DND-41 (cell line): ENCODE measurements at regions not wholly inside any gene's neighbourhood (a gene's known extent, or its start where the extent isn't known, plus 50 kb on each side); places are given as distances from the start of the nearest gene placed in this dataset.

Experiments
- CTCF ChIP-seq: IDR thresholded peaks from 2 replicates; pipeline ENCODE4 v1.5.1; 2012; ENCODE audit warnings: borderline replicate concordance, low read length, moderate library complexity, mild to moderate bottlenecking; ENCODE audit not compliant: poor library complexity, severe bottlenecking; ENCODE audit errors: extremely low read depth
- EZH2 ChIP-seq: IDR thresholded peaks from 3 replicates; pipeline ENCODE4 v1.6.1; 2012; ENCODE audit warnings: borderline replicate concordance, low read depth, mild to moderate bottlenecking, moderate library complexity, low read length, inconsistent platforms; ENCODE audit not compliant: severe bottlenecking

- no peak for TF ChIP-seq CTCF
- no peak for TF ChIP-seq EZH2
Measured at GRCh38 chr2:34004936-34005335, 405.8 kb upstream of the FAM98A start.
